ENCODE measurements at regions not wholly inside any gene's neighbourhood (a gene's known extent, or its start where the extent isn't known, plus 50 kb on each side); places are given as distances from the start of the nearest gene placed in this dataset.

- DNase-seq = no peak
These were observed 53.0 kb upstream of the ANKEF1 start for GRCh38 chr20:9981829-9982228.

GRCh38 chr20:9978397-9979004 lies 56.3 kb upstream of the ANKEF1 start:
- peak; percentile 1 for DNase-seq

- DNase-seq = no peak
These were observed 57.2 kb upstream of the ANKEF1 start for GRCh38 chr20:9977629-9978028.

GRCh38 chr20:9974324-9974723 lies 60.5 kb upstream of the ANKEF1 start:
- no peak for DNase-seq

GRCh38 chr20:9971746-9972145 lies 63.0 kb upstream of the ANKEF1 start:
- DNase-seq = no peak

- no peak for DNase-seq
These were observed 65.2 kb upstream of the ANKEF1 start for GRCh38 chr20:9969626-9970025.

- DNase-seq = no peak
These were observed 66.8 kb upstream of the ANKEF1 start for GRCh38 chr20:9968015-9968414.

GRCh38 chr20:9966966-9967365 lies 67.8 kb upstream of the ANKEF1 start:
- no peak for DNase-seq

GRCh38 chr20:9963029-9963428 lies 71.8 kb upstream of the ANKEF1 start:
- DNase-seq = no peak

- no peak for DNase-seq
These were observed 76.1 kb upstream of the ANKEF1 start for GRCh38 chr20:9958693-9959092.

GRCh38 chr20:9955646-9956045 lies 79.1 kb upstream of the ANKEF1 start:
- DNase-seq = no peak

- no peak for DNase-seq
These were observed 85.2 kb upstream of the ANKEF1 start for GRCh38 chr20:9949563-9949962.

- no peak for DNase-seq
These were observed 89.4 kb upstream of the ANKEF1 start for GRCh38 chr20:9945408-9945807.

GRCh38 chr20:9942736-9943135 lies 92.1 kb upstream of the ANKEF1 start:
- DNase-seq = no peak

GRCh38 chr20:9940329-9940728 lies 94.5 kb upstream of the ANKEF1 start:
- DNase-seq = no peak

GRCh38 chr20:9939231-9939630 lies 95.6 kb upstream of the ANKEF1 start:
- no peak for DNase-seq

GRCh38 chr20:9935285-9935684 lies 96.4 kb upstream of the PAK5 start:
- no peak for DNase-seq

- DNase-seq = no peak
These were observed 91.3 kb upstream of the PAK5 start for GRCh38 chr20:9930142-9930541.

- DNase-seq = no peak
These were observed 90.1 kb upstream of the PAK5 start for GRCh38 chr20:9928955-9929354.

GRCh38 chr20:9928281-9928737 lies 89.4 kb upstream of the PAK5 start:
- no peak for DNase-seq

GRCh38 chr20:9927224-9927623 lies 88.3 kb upstream of the PAK5 start:
- no peak for DNase-seq

- DNase-seq = no peak
These were observed 87.6 kb upstream of the PAK5 start for GRCh38 chr20:9926476-9926875.

- no peak for DNase-seq
These were observed 87.1 kb upstream of the PAK5 start for GRCh38 chr20:9926007-9926406.

GRCh38 chr20:9923648-9924047 lies 84.8 kb upstream of the PAK5 start:
- DNase-seq = no peak

- no peak for DNase-seq
These were observed 82.0 kb upstream of the PAK5 start for GRCh38 chr20:9920866-9921265.
